HEK293 (cell line): ENCODE measurements at regions not wholly inside any gene's neighbourhood (a gene's known extent, or its start where the extent isn't known, plus 50 kb on each side); places are given as distances from the start of the nearest gene placed in this dataset.

Experiments
- CTCF ChIA-PET: fragments of 350-600 bp; formaldehyde crosslinking; extraction: SDS; loops from one replicate; lab custom pipeline; 2021; ENCODE audit warnings: antibody characterized with exemption; lab: Yijun Ruan, JAX
- POLR2A ChIA-PET: fragments of 300-600 bp; formaldehyde crosslinking; extraction: SDS; loops from one replicate; lab custom pipeline; 2020; ENCODE audit warnings: antibody characterized with exemption, inconsistent platforms; lab: Yijun Ruan, JAX
- H3K27ac ChIP-seq: fragments of 200-500 bp; sonication (Bioruptor generic); 2 replicates; pipeline ENCODE4 v1.5.1; 2014; ENCODE audit warnings: low read depth, low read length, control low read depth, inconsistent platforms; ENCODE audit errors: extremely low read depth
- H3K36me3 ChIP-seq, 2 experiments: fragments of 200-500 bp in 1 of 2; sonication (Bioruptor generic) in 1 of 2; 1 replicate in 1 of 2; 2 replicates in 1 of 2; pipeline ENCODE4 v1.5.1; 2014 to 2017; ENCODE audit warnings: inconsistent platforms in 2 of 2, low read length in 2 of 2; ENCODE audit not compliant: control insufficient read depth in 2 of 2, insufficient read depth in 1 of 2
- H3K4me1 ChIP-seq: fragments of 200-500 bp; sonication (Bioruptor generic); 2 replicates; pipeline ENCODE4 v1.5.1; 2014; ENCODE audit warnings: mild to moderate bottlenecking, low read length, inconsistent platforms; ENCODE audit not compliant: control insufficient read depth, insufficient read depth
- H3K4me3 ChIP-seq: 2 replicates; pipeline ENCODE4 v1.5.1; 2011; ENCODE audit warnings: low read depth, mild to moderate bottlenecking, control low read depth, low read length, moderate library complexity
- H3K9me3 ChIP-seq: fragments of 200-500 bp; sonication (Bioruptor generic); 2 replicates; pipeline ENCODE4 v1.5.1; 2014; ENCODE audit warnings: low read depth, low read length, inconsistent platforms; ENCODE audit not compliant: control insufficient read depth, insufficient read depth
- KLF16 ChIP-seq: fragments of 450-650 bp; formaldehyde crosslinking; IDR thresholded peaks from 2 replicates; pipeline ENCODE4 v1.5.1; 2017; ENCODE audit warnings: missing biosample characterization, missing genetic modification characterization
- KLF9 ChIP-seq: fragments of 450-650 bp; formaldehyde crosslinking; IDR thresholded peaks from 2 replicates; pipeline ENCODE4 v1.5.1; 2016; ENCODE audit warnings: missing biosample characterization, missing genetic modification characterization, low read depth
- PRDM1 ChIP-seq: fragments of 450-650 bp; formaldehyde crosslinking; IDR thresholded peaks from 2 replicates; pipeline ENCODE4; 2016; ENCODE audit warnings: missing biosample characterization, missing genetic modification characterization
- SP7 ChIP-seq: fragments of 450-650 bp; formaldehyde crosslinking; IDR thresholded peaks from 2 replicates; pipeline ENCODE4 v1.5.1; 2016; ENCODE audit warnings: missing biosample characterization, missing genetic modification characterization
- ZFHX2 ChIP-seq: fragments of 450-650 bp; formaldehyde crosslinking; conservative IDR thresholded peaks from 2 replicates; pipeline ENCODE4 v1.5.1; 2016; ENCODE audit warnings: missing biosample characterization, missing genetic modification characterization
- ZNF133 ChIP-seq: fragments of 450-650 bp; formaldehyde crosslinking; IDR thresholded peaks from 2 replicates; pipeline ENCODE4 v1.5.1; 2016; ENCODE audit warnings: missing biosample characterization, missing genetic modification characterization
- ZNF175 ChIP-seq: fragments of 450-650 bp; formaldehyde crosslinking; IDR thresholded peaks from 2 replicates; pipeline ENCODE4 v1.5.1; 2016; ENCODE audit warnings: missing biosample characterization, missing genetic modification characterization
- ZNF239 ChIP-seq: fragments of 450-650 bp; formaldehyde crosslinking; IDR thresholded peaks from 2 replicates; pipeline ENCODE4 v1.5.1; 2016; ENCODE audit warnings: missing biosample characterization, missing genetic modification characterization
- ZNF24 ChIP-seq: fragments of 450-650 bp; formaldehyde crosslinking; IDR thresholded peaks from 2 replicates; pipeline ENCODE4 v1.5.1; 2016; ENCODE audit warnings: missing biosample characterization, missing genetic modification characterization
- ZNF404 ChIP-seq: fragments of 450-650 bp; formaldehyde crosslinking; IDR thresholded peaks from 2 replicates; pipeline ENCODE4 v1.5.1; 2017; ENCODE audit warnings: missing biosample characterization, missing genetic modification characterization
- ZNF48 ChIP-seq: fragments of 450-650 bp; formaldehyde crosslinking; IDR thresholded peaks from 2 replicates; pipeline ENCODE4 v1.5.1; 2016; ENCODE audit warnings: missing biosample characterization, missing genetic modification characterization
- ZNF623 ChIP-seq: fragments of 450-650 bp; formaldehyde crosslinking; IDR thresholded peaks from 2 replicates; pipeline ENCODE4 v1.5.1; 2016; ENCODE audit warnings: missing biosample characterization, missing genetic modification characterization
- ZNF629 ChIP-seq: fragments of 450-650 bp; formaldehyde crosslinking; IDR thresholded peaks from 2 replicates; pipeline ENCODE4 v1.5.1; 2017; ENCODE audit warnings: missing biosample characterization, missing genetic modification characterization
- ZNF660 ChIP-seq: fragments of 450-650 bp; IDR thresholded peaks from 2 replicates; pipeline ENCODE4 v1.5.1; 2018; ENCODE audit warnings: missing biosample characterization, mild to moderate bottlenecking, missing genetic modification characterization
- ZNF747 ChIP-seq: fragments of 450-650 bp; formaldehyde crosslinking; IDR thresholded peaks from 2 replicates; pipeline ENCODE4 v1.5.1; 2016; ENCODE audit warnings: missing biosample characterization, missing genetic modification characterization
- ZNF837 ChIP-seq: fragments of 450-650 bp; formaldehyde crosslinking; IDR thresholded peaks from 2 replicates; pipeline ENCODE4 v1.5.1; 2016; ENCODE audit warnings: missing biosample characterization, missing genetic modification characterization
- ZSCAN30 ChIP-seq: fragments of 450-650 bp; IDR thresholded peaks from 2 replicates; pipeline ENCODE4 v1.5.1; 2018; ENCODE audit warnings: missing biosample characterization, mild to moderate bottlenecking, missing genetic modification characterization, moderate library complexity
- TF ChIP-seq, protein P1 (sequence below): fragments of 450-650 bp; formaldehyde crosslinking; IDR thresholded peaks from 2 replicates; pipeline ENCODE4 v1.5.1; 2017; ENCODE audit warnings: missing biosample characterization, missing genetic modification characterization
- TF ChIP-seq, protein P2 (sequence below): fragments of 450-650 bp; formaldehyde crosslinking; IDR thresholded peaks from 2 replicates; pipeline ENCODE4 v1.5.1; 2016; ENCODE audit warnings: missing biosample characterization, missing genetic modification characterization
- TF ChIP-seq, protein P3 (sequence below): fragments of 450-650 bp; formaldehyde crosslinking; IDR thresholded peaks from 2 replicates; pipeline ENCODE4 v1.5.1; 2016; ENCODE audit warnings: missing biosample characterization, missing genetic modification characterization
- TF ChIP-seq, protein P4 (sequence below): fragments of 450-650 bp; formaldehyde crosslinking; IDR thresholded peaks from 2 replicates; pipeline ENCODE4 v1.5.1; 2016; ENCODE audit warnings: missing biosample characterization, missing genetic modification characterization
- TF ChIP-seq, protein P5 (sequence below): fragments of 450-650 bp; formaldehyde crosslinking; IDR thresholded peaks from 2 replicates; pipeline ENCODE4 v1.5.1; 2016; ENCODE audit warnings: missing biosample characterization, missing genetic modification characterization
- TF ChIP-seq, protein P6 (sequence below): fragments of 450-650 bp; formaldehyde crosslinking; IDR thresholded peaks from 2 replicates; pipeline ENCODE4 v1.5.1; 2016; ENCODE audit warnings: missing biosample characterization, missing genetic modification characterization

DNA sequence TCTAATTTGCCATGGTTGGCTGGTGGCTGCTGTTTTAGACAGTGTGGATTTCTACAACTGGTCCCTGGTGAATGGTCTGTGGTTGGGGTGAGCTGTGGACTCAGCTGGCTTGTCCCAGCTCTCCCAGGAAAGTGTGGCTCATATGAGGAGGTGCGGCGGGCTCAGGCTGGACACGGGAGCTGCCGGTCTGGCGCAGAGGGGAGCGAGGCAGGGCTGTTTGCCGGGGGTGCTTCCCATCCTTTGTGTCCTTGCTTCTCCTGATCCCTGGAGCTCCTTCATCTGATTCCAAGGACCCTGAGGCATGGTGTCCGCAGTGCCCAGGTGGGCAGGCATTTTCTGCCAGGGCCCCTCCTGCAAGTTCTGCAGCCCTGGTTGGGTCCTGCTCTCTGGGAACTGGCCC lies 104.9 kb downstream of the TEX29 start:
- Histone ChIP-seq H3K9me3 (no peaks in the 10 kb centered on the region), H3K36me3 (no peaks in the 10 kb centered on the region), H3K27ac (no peak overlapping the region), H3K4me1 (no peaks in the 10 kb centered on the region), H3K4me3 (no peak overlapping the region)
- TF ChIP-seq ZNF404 (tag by site-specific recombination): no peak
- no peak for TF ChIP-seq ZSCAN30 (tag by site-specific recombination)
- TF ChIP-seq, protein P1, sequence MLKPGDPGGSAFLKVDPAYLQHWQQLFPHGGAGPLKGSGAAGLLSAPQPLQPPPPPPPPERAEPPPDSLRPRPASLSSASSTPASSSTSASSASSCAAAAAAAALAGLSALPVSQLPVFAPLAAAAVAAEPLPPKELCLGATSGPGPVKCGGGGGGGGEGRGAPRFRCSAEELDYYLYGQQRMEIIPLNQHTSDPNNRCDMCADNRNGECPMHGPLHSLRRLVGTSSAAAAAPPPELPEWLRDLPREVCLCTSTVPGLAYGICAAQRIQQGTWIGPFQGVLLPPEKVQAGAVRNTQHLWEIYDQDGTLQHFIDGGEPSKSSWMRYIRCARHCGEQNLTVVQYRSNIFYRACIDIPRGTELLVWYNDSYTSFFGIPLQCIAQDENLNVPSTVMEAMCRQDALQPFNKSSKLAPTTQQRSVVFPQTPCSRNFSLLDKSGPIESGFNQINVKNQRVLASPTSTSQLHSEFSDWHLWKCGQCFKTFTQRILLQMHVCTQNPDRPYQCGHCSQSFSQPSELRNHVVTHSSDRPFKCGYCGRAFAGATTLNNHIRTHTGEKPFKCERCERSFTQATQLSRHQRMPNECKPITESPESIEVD (tag by site-specific recombination): no peak
- TF ChIP-seq SP7 (tag by site-specific recombination): no peak
- TF ChIP-seq, protein P2, sequence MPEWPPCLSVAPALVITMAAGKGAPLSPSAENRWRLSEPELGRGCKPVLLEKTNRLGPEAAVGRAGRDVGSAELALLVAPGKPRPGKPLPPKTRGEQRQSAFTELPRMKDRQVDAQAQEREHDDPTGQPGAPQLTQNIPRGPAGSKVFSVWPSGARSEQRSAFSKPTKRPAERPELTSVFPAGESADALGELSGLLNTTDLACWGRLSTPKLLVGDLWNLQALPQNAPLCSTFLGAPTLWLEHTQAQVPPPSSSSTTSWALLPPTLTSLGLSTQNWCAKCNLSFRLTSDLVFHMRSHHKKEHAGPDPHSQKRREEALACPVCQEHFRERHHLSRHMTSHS (tag by site-specific recombination): no peak
- no peak for TF ChIP-seq ZFHX2
- TF ChIP-seq ZNF48 (tag by site-specific recombination): no peak
- TF ChIP-seq KLF9 (tag by site-specific recombination): no peak
- TF ChIP-seq PRDM1 (tag by site-specific recombination): no peak
- no peak for TF ChIP-seq KLF16
- TF ChIP-seq ZNF623 (tag by site-specific recombination): no peak
- TF ChIP-seq ZNF747 (tag by site-specific recombination): no peak
- TF ChIP-seq, protein P3, sequence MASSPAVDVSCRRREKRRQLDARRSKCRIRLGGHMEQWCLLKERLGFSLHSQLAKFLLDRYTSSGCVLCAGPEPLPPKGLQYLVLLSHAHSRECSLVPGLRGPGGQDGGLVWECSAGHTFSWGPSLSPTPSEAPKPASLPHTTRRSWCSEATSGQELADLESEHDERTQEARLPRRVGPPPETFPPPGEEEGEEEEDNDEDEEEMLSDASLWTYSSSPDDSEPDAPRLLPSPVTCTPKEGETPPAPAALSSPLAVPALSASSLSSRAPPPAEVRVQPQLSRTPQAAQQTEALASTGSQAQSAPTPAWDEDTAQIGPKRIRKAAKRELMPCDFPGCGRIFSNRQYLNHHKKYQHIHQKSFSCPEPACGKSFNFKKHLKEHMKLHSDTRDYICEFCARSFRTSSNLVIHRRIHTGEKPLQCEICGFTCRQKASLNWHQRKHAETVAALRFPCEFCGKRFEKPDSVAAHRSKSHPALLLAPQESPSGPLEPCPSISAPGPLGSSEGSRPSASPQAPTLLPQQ (tag by site-specific recombination): no peak
- TF ChIP-seq, protein P4, sequence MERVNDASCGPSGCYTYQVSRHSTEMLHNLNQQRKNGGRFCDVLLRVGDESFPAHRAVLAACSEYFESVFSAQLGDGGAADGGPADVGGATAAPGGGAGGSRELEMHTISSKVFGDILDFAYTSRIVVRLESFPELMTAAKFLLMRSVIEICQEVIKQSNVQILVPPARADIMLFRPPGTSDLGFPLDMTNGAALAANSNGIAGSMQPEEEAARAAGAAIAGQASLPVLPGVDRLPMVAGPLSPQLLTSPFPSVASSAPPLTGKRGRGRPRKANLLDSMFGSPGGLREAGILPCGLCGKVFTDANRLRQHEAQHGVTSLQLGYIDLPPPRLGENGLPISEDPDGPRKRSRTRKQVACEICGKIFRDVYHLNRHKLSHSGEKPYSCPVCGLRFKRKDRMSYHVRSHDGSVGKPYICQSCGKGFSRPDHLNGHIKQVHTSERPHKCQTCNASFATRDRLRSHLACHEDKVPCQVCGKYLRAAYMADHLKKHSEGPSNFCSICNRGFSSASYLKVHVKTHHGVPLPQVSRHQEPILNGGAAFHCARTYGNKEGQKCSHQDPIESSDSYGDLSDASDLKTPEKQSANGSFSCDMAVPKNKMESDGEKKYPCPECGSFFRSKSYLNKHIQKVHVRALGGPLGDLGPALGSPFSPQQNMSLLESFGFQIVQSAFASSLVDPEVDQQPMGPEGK: no peak
- TF ChIP-seq ZNF660 (tag by site-specific recombination): no peak
- ChIA-PET CTCF (no interaction called here), POLR2A (no interaction called here)

DNA sequence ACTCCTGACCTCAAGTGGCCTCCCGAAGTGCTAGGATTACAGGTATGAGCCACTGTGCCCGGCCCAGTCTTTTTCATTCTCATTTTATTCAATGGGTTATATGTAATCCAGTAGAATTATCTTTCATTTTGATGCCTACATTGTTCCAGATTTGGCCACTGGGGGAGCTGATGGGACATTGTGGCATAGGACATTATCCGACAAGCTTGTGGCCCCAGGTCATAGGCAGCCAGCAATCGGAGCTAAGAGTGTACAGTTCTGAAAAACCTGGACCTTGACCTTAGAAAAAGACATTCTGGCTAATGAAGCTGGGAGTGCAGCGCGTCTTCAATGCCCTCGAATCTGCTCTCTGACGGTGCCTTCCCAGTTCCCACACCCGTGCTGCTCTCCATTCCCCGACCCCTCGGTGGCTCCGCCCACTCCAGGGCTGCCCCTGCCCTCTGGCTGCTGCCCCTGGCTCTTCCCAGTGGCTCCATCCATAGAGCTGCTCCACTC lies 108.7 kb downstream of the TEX29 start:
- Histone ChIP-seq H3K9me3 (no peaks in the 10 kb centered on the region), H3K4me1 (no peaks in the 10 kb centered on the region), H3K36me3 (no peaks in the 10 kb centered on the region), H3K27ac (no peak overlapping the region), H3K4me3 (peak overlapping the region; percentile 13)
- POLR2A ChIA-PET: no interaction called here
- CTCF ChIA-PET: interaction anchor here (0.6 to 4.7 kb wide), 7 partner anchors 8 to 1014 kb away, joined by 3 to 27 read pairs (median 4); no protein-coding TSS in a partner anchor
- TF ChIP-seq ZNF175 (no peak), ZSCAN30 (tag by site-specific recombination) (no peak), ZNF837 (tag by site-specific recombination) (no peak), ZNF629 (no peak), ZNF24 (tag by site-specific recombination) (no peak), ZNF239 (tag by site-specific recombination) (no peak), SP7 (tag by site-specific recombination) (no peak), ZNF133 (no peak)
- TF ChIP-seq, protein P5, sequence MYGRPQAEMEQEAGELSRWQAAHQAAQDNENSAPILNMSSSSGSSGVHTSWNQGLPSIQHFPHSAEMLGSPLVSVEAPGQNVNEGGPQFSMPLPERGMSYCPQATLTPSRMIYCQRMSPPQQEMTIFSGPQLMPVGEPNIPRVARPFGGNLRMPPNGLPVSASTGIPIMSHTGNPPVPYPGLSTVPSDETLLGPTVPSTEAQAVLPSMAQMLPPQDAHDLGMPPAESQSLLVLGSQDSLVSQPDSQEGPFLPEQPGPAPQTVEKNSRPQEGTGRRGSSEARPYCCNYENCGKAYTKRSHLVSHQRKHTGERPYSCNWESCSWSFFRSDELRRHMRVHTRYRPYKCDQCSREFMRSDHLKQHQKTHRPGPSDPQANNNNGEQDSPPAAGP (tag by site-specific recombination): no peak
- TF ChIP-seq, protein P6, sequence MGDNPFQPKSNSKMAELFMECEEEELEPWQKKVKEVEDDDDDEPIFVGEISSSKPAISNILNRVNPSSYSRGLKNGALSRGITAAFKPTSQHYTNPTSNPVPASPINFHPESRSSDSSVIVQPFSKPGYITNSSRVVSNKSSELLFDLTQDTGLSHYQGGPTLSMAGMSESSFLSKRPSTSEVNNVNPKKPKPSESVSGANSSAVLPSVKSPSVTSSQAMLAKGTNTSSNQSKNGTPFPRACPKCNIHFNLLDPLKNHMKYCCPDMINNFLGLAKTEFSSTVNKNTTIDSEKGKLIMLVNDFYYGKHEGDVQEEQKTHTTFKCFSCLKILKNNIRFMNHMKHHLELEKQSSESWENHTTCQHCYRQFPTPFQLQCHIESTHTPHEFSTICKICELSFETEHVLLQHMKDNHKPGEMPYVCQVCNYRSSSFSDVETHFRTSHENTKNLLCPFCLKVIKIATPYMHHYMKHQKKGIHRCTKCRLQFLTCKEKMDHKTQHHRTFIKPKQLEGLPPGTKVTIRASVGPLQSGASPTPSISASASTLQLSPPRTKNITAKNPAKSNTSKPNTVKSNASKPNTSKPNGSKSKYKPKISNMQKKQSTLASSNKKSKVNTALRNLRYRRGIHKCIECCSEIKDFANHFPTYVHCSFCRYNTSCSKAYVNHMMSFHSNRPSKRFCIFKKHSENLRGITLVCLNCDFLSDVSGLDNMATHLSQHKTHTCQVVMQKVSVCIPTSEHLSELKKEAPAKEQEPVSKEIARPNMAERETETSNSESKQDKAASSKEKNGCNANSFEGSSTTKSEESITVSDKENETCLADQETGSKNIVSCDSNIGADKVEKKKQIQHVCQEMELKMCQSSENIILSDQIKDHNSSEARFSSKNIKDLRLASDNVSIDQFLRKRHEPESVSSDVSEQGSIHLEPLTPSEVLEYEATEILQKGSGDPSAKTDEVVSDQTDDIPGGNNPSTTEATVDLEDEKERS: no peak
- TF ChIP-seq, protein P3 (tag by site-specific recombination): no peak
